HG03565 (cell line): ENCODE measurements at regions not wholly inside any gene's neighbourhood (a gene's known extent, or its start where the extent isn't known, plus 50 kb on each side); places are given as distances from the start of the nearest gene placed in this dataset.
"Not testable (repeated sequence)": the region's sequence is repeated elsewhere in the genome, so short reads cannot be mapped to it uniquely, and the experiment has no call there.

Experiments used
- ATAC-seq: cut with Tn5 transposase; IDR thresholded peaks from one replicate; pipeline ENCODE4 v1.9.1; 2021; ENCODE audit warnings: mild to moderate bottlenecking, moderate library complexity; ENCODE audit not compliant: unreplicated experiment

DNA sequence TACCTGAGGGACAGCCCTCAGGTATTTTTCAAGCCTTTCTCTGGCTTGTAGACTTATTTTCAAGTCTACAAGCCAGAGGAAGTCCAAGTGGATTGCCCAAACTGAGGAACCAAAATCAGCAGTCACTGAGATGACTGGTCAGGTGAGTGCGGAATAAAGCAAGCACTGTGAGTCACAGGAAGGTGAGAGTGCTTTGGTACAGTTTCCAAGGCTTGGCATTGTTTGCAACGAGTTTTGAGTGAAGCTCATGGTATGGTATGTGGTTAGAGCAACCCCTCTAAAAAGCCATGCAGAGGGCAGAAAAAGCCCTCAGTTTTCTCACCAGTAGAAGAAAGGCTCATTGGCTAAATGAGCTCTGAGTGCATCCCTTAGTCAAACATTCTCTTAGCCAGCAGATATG, 112.8 kb upstream of the EOLA2 start:
- no peak for ATAC-seq

DNA sequence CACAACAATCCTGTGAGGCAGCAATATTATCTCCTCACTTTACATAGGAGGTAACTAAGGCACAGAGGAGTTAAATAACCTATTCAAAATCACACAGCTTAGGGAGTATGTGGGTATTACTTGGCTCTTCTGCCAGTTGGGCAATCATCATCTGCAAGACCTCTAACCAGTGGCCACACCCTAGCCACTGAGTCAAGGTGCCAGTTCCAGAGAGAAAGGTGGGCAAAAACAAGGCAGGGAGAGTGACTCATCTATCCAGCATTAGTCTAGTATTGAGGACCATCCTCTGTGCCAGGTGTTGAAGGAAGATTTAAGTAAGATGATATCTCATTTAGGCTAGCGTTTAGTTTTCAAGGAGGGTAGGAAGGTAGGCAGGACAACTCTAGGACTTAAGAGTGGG, 113.9 kb upstream of the EOLA2 start:
- ATAC-seq, result no peak

- no peak for ATAC-seq
Observed at GRCh38 chrX:150058728-150059127, 120.4 kb upstream of the EOLA2 start.

GRCh38 chrX:150060406-150060805, 122.1 kb upstream of the EOLA2 start:
- ATAC-seq, result no peak

GRCh38 chrX:150062292-150063137, 124.2 kb upstream of the EOLA2 start:
- ATAC-seq, result no peak

DNA sequence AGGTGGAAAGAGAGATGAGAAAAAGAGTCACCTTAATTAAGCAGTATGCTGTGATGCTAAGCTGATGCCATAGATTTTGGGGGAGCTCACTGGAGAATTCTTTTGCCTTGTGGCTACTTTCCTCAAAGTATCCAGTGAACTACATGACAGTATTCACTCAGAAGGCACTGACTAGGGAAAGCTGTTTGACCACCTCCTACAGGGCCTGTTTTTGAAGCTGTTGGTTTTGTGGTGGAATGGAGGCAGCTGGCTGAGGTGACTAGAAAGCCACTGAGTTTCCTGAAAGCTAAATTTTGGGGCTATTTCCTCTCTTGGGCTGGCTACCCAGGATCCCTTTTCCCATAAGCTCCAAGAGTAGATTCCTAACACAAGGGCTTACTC, 124.8 kb upstream of the EOLA2 start:
- ATAC-seq, result no peak

DNA sequence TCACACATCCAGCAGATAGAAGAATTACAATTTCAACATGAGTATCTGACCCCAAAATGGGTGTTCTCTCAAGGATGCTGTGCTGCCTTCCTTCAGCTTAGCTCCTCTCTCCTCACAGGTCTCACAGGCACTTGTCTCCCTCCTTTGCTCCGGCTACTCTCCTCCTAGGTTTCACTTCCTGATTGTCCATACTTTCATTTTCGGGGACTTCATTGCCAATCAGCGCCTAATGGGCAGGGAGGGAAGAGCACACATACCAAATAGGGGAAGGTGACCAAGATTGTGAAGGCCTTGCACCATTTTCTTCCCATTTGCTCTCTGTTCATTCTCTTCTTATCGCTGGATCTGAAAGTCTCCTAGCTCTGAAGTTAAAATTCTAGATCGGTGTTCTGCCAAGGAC, 125.4 kb upstream of the EOLA2 start:
- ATAC-seq, result no peak

DNA sequence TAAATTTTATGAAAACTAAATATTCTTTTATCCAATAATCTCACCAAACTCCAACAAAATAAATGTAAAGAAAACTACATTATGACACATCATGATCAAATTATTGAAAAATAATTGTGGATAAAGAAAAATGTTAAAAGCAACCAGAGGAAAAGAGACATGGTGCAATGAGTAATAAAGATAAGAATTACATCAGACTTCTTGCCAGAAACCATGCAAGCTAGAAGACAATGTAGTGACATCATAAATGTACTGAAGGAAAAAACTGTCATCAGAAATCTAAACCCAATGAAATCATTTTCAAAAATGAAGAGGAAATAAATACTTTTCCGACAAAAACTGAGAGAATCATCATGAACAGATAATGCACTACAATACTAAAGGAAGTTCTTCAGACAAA, 135.9 kb upstream of the EOLA2 start:
- ATAC-seq, result no peak

DNA sequence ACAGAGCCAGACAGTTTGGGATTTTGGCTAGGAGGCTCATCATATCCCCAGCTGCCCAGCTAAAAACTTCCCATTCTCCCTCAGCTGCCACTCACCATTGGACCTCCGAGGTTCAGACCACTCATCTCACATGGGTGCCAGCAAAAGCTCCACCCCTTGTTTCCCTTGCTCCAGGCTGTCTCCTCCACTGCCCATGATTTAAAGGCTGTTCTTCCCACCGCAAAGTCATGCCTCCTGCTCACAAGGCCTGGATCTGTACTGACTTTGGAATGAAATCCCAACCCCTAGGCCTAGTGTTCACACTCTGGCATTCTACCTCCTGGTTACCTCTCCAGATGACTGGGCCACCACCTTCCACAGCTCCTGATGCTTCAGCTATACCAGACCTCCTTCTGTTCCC, 142.2 kb upstream of the EOLA2 start:
- no peak for ATAC-seq

GRCh38 chrX:150081076-150081475, 142.8 kb upstream of the EOLA2 start:
- no peak for ATAC-seq

DNA sequence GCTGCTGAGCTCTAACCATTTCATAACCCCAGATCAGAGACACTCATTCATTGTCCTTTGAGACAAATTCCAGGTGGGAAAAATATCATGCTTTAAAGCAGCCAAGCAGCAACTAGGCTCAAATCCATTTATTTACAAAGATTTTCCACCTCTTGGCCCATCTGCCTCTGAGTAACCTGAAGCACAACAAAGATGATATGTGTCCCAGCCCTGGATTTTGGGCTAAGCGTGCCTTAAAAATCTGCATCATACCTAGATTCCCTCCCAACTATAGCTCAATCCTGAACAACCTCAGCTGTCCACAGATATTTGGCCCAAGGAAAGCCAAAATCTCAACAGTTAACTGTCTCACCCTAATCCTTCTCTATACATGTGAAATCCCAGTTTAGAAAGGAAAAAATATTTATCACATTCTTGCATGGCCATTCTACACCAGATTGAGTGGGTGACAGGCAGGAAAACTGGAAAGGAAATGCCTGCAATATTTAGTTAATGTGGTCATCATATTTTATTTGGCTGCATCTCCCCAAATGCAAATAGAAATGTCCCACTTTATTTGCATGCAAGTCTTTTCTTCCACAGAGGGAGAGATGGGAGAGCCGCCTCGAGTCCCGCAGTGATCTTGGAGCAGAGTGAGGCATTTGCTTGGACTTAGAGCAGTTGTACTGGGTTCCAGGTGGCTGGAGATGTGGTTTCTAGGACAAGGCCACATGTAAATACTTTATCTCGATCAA, 146.4 kb upstream of the EOLA2 start:
- no peak for ATAC-seq

DNA sequence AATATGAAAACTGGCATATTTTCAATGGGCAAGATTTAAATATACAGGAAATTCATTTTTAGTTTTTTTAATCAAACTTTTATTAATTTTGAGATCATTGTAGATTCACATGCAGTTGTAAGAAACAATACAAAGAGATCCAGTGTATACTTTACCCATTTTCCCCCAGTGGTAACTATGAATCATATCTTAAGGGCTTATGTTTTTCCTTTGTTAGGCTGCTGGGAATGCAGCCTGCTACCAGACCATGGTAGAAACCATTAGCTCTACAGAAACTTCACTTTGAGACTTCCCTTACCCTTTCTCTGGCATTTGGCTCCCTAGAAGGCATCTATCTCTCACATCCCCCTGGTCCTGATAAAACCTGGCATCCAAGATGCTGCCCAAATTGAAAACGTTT, 147.6 kb upstream of the EOLA2 start:
- ATAC-seq, result no peak

DNA sequence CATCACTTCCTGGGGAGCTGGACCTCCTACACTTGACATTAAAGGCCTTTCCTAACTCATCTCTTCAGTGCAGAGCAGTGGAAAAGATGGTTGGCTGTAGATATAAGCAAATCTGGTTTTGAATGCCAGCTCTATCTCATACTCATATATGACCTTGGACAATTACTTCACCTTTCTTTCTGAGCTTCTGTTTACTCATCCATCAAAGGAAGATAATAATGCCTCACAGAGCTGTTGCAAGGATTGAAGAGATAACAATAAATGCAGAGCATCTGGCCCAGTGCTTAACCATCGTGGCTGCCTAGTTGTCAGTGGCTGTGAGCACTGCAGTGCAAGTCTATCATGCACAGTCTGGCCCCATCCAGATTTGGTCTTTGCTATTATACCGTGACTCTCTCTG, 148.1 kb upstream of the EOLA2 start:
- no peak for ATAC-seq

DNA sequence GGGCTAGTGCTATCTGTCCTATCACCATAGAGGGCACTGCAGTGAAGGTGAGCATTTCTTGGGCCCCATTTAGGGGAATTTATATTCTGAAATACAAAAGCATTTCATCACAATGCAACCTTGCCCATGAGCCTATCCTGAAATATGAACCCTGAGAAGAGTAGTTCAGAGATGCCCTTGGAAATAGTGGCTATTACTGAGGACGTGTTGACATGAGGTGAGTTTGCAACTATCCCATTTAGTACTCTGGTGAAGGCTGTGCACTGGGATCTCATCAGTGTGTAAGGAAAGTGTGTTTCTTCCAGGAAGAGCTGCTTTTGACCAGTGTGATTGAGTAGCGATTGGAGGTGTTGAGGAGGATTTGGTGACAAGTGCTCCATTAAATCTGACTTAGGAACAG, 149.3 kb upstream of the EOLA2 start:
- no peak for ATAC-seq

GRCh38 chrX:150088042-150088441, 149.8 kb upstream of the EOLA2 start:
- ATAC-seq, result no peak

GRCh38 chrX:150088766-150089518, 150.7 kb upstream of the EOLA2 start:
- ATAC-seq, result no peak

DNA sequence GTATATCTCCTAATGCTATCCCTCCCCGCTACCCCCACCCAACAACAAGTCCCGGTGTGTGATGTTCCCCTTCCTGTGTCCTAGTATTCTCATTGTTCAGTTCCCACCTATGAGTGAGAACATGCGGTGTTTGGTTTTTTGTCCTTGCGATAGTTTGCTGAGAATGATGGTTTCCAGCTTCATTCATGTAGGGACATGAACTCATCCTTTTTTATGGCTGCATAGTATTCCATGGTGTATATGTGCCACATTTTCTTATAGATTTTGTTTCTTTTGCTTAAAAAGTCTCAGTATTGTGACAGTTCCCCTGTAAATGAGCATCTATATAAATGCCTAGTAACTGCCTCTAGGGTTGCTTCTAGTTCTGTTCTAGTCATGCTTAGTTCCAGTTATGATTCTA, 153.0 kb upstream of the EOLA2 start:
- ATAC-seq, result not testable (repeated sequence)

- ATAC-seq, result no peak
Observed at GRCh38 chrX:150092549-150092948, 154.3 kb upstream of the EOLA2 start.

GRCh38 chrX:150094375-150094774, 156.1 kb upstream of the EOLA2 start:
- ATAC-seq, result no peak

GRCh38 chrX:150094996-150095395, 156.7 kb upstream of the EOLA2 start:
- ATAC-seq, result no peak

- ATAC-seq, result no peak
Observed at GRCh38 chrX:150099316-150099715, 161.0 kb upstream of the EOLA2 start.

GRCh38 chrX:150100261-150100660, 162.0 kb upstream of the EOLA2 start:
- ATAC-seq, result no peak
